Neuron (in vitro differentiated cells): ENCODE measurements at regions not wholly inside any gene's neighbourhood (a gene's known extent, or its start where the extent isn't known, plus 50 kb on each side); places are given as distances from the start of the nearest gene placed in this dataset.

ENCODE experiments used
- H2AFZ ChIP-seq: one replicate; pipeline ENCODE4 v1.6.1; 2013; ENCODE audit warnings: low read depth, mild to moderate bottlenecking, inconsistent platforms, low read length, moderate library complexity
- H3K27me3 ChIP-seq: one replicate; pipeline ENCODE4 v1.6.1; 2013; ENCODE audit warnings: low read length; ENCODE audit not compliant: insufficient read depth
- H3K36me3 ChIP-seq: one replicate; pipeline ENCODE4 v1.6.1; 2013; ENCODE audit warnings: low read length; ENCODE audit not compliant: insufficient read depth
- H3K4me1 ChIP-seq: one replicate; pipeline ENCODE4 v1.6.1; 2013; ENCODE audit warnings: low read length; ENCODE audit not compliant: insufficient read depth
- H3K4me3 ChIP-seq: 2 replicates; pipeline ENCODE4 v1.5.1; 2013; ENCODE audit warnings: mild to moderate bottlenecking, low read length, moderate library complexity
- H3K9me3 ChIP-seq: one replicate; pipeline ENCODE4 v1.6.1; 2013; ENCODE audit warnings: low read length

DNA sequence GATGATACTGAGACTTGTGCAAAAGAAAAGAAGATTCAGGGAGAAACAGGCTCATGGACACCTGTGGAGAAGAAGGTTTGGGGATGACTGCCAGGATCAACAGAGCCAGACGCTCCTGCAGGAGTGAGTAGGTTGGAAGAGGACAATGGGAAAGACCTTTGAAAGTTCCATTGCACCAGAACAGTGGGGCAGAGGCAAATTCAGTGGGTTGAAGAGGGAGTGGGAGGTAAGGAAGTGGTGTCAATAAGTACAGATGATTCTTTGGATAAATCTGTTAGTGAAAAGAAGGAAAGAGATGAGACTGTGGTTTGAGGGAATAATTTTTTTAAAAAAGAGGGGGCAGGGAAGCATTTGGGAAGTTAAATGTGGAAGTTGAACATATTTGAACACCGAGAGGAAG lies 212.8 kb downstream of the SOX9 start:
- no peaks in the 10 kb centered on the region for H3K36me3 ChIP-seq
- peaks cover 5% of the 10 kb centered on the region for H3K27me3 ChIP-seq
- H2AFZ ChIP-seq: no peak overlapping the region
- H3K4me3 ChIP-seq: no peak overlapping the region
- no peaks in the 10 kb centered on the region for H3K4me1 ChIP-seq
- no peaks in the 10 kb centered on the region for H3K9me3 ChIP-seq

- no peaks in the 10 kb centered on the region for H3K4me1 ChIP-seq
- H3K9me3 ChIP-seq: no peaks in the 10 kb centered on the region
- peaks cover 5% of the 10 kb centered on the region for H3K27me3 ChIP-seq
- H2AFZ ChIP-seq: no peak overlapping the region
- no peak overlapping the region for H3K4me3 ChIP-seq
- no peaks in the 10 kb centered on the region for H3K36me3 ChIP-seq
These were observed 213.4 kb downstream of the SOX9 start for GRCh38 chr17:72334205-72334604.

- no peak overlapping the region for H3K4me3 ChIP-seq
- H2AFZ ChIP-seq: no peak overlapping the region
- H3K27me3 ChIP-seq: peaks cover 5% of the 10 kb centered on the region
- no peaks in the 10 kb centered on the region for H3K36me3 ChIP-seq
- no peaks in the 10 kb centered on the region for H3K4me1 ChIP-seq
- no peaks in the 10 kb centered on the region for H3K9me3 ChIP-seq
These were observed 215.4 kb downstream of the SOX9 start for GRCh38 chr17:72336026-72336803.

GRCh38 chr17:72336804-72337070 lies 215.9 kb downstream of the SOX9 start:
- Histone ChIP-seq H3K36me3 (no peaks in the 10 kb centered on the region), H3K27me3 (peaks cover 5% of the 10 kb centered on the region), H3K4me3 (no peak overlapping the region), H3K4me1 (peaks cover 1% of the 10 kb centered on the region), H2AFZ (no peak overlapping the region), H3K9me3 (no peaks in the 10 kb centered on the region)

GRCh38 chr17:72338304-72338703 lies 217.5 kb downstream of the SOX9 start:
- H3K9me3 ChIP-seq: no peaks in the 10 kb centered on the region
- H2AFZ ChIP-seq: no peak overlapping the region
- H3K4me3 ChIP-seq: no peak overlapping the region
- H3K36me3 ChIP-seq: no peaks in the 10 kb centered on the region
- H3K4me1 ChIP-seq: peaks cover 15% of the 10 kb centered on the region
- peaks cover 5% of the 10 kb centered on the region for H3K27me3 ChIP-seq

DNA sequence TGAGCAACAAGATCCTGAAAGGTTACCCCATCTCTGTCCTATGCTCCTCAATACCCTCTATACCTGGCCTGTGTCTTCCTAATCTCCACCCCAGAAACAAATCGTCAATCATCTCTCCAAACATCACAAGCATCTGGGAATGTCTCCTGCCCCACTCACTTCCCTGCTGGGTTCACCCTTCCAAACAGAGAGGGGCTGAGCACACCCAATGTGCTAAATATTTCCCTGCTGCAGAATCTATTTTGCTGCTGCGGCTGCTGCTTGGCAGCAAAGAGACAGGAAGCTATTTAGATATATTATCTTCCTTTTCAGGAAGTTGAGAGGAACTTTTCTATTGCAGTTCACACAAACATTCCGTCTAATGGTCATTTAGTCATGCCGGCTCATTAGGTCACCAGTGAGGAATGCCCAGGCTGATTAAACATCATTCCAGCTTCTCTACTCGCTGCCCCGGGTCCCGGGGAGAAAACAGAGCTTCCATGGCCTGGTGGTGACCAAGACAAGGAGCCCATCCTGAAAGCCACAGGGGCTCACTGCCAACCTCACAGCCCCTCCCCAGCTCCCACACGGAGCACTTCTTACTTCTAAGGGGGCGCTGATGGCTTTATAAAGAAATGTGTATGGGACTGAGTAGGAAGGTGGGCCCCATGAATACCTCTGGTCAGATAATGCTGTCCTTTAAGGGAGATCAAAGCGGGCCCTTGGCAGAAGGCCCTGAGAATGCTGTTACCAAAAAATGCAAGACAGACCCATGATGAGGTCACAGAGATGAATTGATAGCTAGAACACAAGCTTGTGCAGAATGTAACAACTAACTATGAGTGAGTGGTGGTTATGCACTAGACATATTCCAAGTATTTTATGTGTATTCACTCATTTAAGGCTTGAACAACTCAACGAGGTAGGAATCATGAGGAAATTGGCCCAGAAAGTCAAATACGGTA lies 218.3 kb downstream of the SOX9 start:
- no peak overlapping the region for H3K4me3 ChIP-seq
- H3K4me1 ChIP-seq: peaks cover 16% of the 10 kb centered on the region
- no peak overlapping the region for H2AFZ ChIP-seq
- H3K27me3 ChIP-seq: peaks cover 5% of the 10 kb centered on the region
- H3K36me3 ChIP-seq: no peaks in the 10 kb centered on the region
- H3K9me3 ChIP-seq: no peaks in the 10 kb centered on the region

DNA sequence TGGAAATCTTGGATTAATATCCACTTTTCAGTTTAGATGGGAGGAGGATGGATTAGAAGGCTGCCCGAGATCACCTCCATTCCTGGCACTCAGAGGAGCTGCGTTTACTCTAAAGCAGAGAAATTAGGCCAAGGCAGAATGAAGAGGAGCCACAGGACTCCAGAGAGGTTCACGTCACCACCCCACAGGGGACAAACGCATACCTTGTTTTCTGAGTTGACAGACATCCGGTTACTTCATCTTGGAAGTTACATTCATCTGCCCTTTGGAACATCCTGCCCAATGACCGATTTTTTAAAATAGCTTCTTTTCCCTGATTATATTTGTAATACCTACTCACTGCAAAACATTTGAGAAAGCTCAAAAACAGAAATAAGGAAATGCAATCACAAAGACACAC lies 220.0 kb downstream of the SOX9 start:
- no peaks in the 10 kb centered on the region for H3K27me3 ChIP-seq
- H3K4me3 ChIP-seq: no peak overlapping the region
- no peaks in the 10 kb centered on the region for H3K9me3 ChIP-seq
- peaks cover 16% of the 10 kb centered on the region for H3K4me1 ChIP-seq
- H3K36me3 ChIP-seq: no peaks in the 10 kb centered on the region
- no peak overlapping the region for H2AFZ ChIP-seq

GRCh38 chr17:72342061-72342460 lies 221.2 kb downstream of the SOX9 start:
- H2AFZ ChIP-seq: no peak overlapping the region
- no peaks in the 10 kb centered on the region for H3K9me3 ChIP-seq
- peaks cover 16% of the 10 kb centered on the region for H3K4me1 ChIP-seq
- no peaks in the 10 kb centered on the region for H3K36me3 ChIP-seq
- no peaks in the 10 kb centered on the region for H3K27me3 ChIP-seq
- H3K4me3 ChIP-seq: no peak overlapping the region

DNA sequence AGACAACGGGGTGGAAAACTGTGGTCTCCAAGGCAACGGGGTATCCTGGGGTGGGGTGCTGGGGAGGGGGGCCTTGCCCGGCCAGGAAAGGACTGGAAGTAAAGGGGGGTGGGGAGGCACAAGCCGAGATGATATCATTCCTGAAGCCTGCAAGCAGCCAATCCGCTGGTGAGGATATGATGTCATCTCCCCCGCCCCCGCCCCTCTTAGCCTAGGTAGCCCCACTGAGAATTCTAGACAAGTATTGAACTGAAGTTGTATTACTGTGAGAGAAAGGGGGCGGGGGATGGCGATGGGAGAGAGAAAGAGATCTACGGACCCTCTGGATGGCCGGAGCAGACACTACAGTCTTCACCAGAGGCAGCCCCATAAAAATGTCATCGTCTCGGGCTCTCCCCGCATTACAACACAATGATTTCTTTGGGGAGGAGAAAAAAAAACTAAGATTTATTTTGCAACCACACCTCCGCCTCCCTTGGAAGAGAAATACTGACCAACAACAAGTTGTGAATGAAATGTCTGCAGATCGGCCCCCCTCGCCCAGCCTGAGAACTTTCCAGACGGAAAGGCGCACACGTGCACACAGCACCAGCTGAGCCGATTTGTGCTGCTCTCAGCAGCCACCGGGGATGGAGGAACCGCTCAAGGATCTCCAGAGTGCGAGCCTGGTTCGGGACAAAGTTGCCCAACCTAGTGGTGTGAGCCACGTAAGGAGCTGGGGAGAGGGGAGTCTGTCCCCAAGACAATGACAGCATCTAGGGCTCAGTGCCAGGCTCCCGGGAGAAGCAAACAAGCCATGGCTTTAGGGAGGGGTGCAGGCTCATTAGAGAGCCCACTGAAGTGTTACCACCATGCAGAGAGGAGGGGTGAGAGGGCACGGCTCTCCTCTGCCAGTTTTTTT lies 222.1 kb downstream of the SOX9 start:
- Histone ChIP-seq H3K27me3 (no peaks in the 10 kb centered on the region), H3K9me3 (no peaks in the 10 kb centered on the region), H3K4me3 (no peak overlapping the region), H2AFZ (no peak overlapping the region), H3K4me1 (peaks cover 16% of the 10 kb centered on the region), H3K36me3 (no peaks in the 10 kb centered on the region)

DNA sequence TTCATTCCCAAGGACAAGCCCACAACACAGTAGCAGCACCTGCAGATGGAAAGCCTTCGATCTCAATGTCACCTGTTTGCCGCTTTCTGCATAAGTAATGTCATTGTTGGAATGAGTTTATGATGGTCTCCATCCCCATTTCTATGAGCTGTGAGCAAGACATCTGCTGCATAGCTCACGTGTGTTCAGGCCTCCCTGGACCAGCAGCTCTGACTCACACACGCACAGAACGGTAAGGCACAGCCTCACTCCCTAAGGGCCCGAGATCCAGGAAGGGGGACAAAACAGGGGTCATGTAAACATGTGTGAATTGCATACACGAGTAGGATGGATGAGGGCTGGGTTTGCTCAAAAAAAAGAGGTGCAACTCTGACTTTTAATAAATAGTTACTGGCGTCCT lies 223.1 kb downstream of the SOX9 start:
- Histone ChIP-seq H3K9me3 (no peaks in the 10 kb centered on the region), H3K4me1 (peaks cover 16% of the 10 kb centered on the region), H2AFZ (no peak overlapping the region), H3K27me3 (no peaks in the 10 kb centered on the region), H3K36me3 (no peaks in the 10 kb centered on the region), H3K4me3 (no peak overlapping the region)

DNA sequence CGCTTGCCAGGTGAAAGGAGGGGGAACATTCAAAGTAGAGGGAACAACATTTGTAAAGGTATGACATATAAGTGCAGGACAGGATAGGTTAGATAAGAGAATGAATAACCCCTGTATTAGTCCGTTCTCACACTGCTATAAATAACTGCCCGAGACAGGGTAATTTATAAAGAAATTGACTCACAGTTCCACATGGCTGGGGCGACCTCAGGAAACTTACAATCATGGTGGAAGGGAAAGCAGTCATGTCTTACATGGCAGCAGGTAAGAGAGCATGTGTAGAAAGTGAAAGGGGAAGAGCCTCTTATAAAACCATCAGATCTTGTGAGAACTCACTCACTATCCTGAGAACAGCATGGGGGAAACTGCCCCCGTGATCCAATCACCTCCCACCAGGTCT lies 223.8 kb downstream of the SOX9 start:
- H3K4me1 ChIP-seq: peaks cover 16% of the 10 kb centered on the region
- H3K4me3 ChIP-seq: no peak overlapping the region

DNA sequence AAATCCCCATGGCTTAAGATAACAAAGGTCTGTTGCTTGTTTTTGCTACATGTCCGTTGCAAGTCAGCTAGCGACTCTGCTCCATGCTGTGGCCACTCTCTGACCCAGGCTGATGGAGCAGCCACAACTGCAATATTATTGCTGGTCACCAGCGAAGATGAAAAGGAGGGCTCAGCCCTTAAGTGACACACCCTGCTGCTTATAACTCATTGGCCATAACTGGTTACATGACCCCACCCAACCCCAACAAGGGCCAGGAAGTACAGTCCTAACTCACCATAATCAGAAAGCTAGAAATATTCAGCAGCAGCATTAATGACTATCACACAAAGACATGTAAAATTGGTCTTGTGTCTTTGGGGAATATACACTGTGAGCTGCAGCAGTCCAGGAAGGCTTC lies 224.3 kb downstream of the SOX9 start:
- Histone ChIP-seq H2AFZ (no peak overlapping the region), H3K36me3 (no peaks in the 10 kb centered on the region), H3K4me3 (no peak overlapping the region), H3K27me3 (no peaks in the 10 kb centered on the region), H3K9me3 (no peaks in the 10 kb centered on the region), H3K4me1 (peaks cover 16% of the 10 kb centered on the region)

More for the DNA sequence above, 223.8 kb downstream of the SOX9 start:
- Histone ChIP-seq H3K27me3 (no peaks in the 10 kb centered on the region), H3K36me3 (no peaks in the 10 kb centered on the region), H2AFZ (no peak overlapping the region), H3K9me3 (no peaks in the 10 kb centered on the region)

DNA sequence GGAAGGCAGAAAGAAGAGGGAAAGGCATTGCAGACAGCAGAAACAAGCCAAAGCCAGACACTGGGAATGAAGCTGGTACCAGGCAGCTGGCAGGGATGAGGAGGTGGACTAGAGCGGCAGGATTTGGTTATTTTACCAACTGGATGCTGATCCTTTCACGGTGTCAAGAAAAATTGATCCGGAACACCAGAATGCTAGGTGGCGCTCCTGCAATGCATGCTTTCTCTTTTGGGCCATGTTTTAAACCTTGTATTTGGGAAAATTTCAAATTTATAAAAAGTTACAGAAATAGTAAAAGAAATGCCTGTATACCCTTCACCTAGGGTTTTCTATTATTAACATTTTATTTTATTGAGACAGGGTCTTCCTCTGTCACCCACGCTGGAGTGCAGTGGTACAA lies 224.7 kb downstream of the SOX9 start:
- Histone ChIP-seq H3K27me3 (no peaks in the 10 kb centered on the region), H3K36me3 (no peaks in the 10 kb centered on the region), H3K4me3 (no peak overlapping the region), H3K9me3 (no peaks in the 10 kb centered on the region), H2AFZ (no peak overlapping the region), H3K4me1 (peaks cover 16% of the 10 kb centered on the region)
